Muscle of leg (tissue), 3 donors: ENCODE measurements at regions not wholly inside any gene's neighbourhood (a gene's known extent, or its start where the extent isn't known, plus 50 kb on each side); places are given as distances from the start of the nearest gene placed in this dataset.

Source experiments
- DNase-seq: peaks from one replicate; pipeline ENCODE4 v3.0.0; 2013
- H3K27ac ChIP-seq: one replicate; pipeline ENCODE4 v1.5.1; 2013; ENCODE audit warnings: mild to moderate bottlenecking, low read length, control low read depth
- H3K27me3 ChIP-seq: one replicate; pipeline ENCODE4 v1.6.1; 2013; ENCODE audit warnings: low read length; ENCODE audit not compliant: control insufficient read depth, insufficient read depth
- H3K36me3 ChIP-seq: one replicate; pipeline ENCODE4 v1.6.1; 2013; ENCODE audit warnings: low read length; ENCODE audit not compliant: control insufficient read depth, insufficient read depth
- H3K4me1 ChIP-seq: one replicate; pipeline ENCODE4 v1.6.1; 2013; ENCODE audit warnings: low read length; ENCODE audit not compliant: control insufficient read depth, insufficient read depth
- H3K4me3 ChIP-seq: one replicate; pipeline ENCODE4 v1.5.1; 2013; ENCODE audit warnings: low read length, control low read depth
- H3K9me3 ChIP-seq: replicated peaks from 2 replicates; pipeline ENCODE4 v1.6.1; 2013; ENCODE audit warnings: low read depth, low read length; ENCODE audit not compliant: control insufficient read depth
- WGBS: methylation state at CpG from one replicate; pipeline ENCODE4 v1.1.5; 2013; ENCODE audit warnings: missing lambda C conversion rate; ENCODE audit not compliant: insufficient coverage; 5-methylcytosine and 5-hydroxymethylcytosine counted together

GRCh38 chr20:48011025-48011424, 225.7 kb upstream of the SULF2 start:
- no CpG with 5 or more reads among the region's 2 CpGs for WGBS
- DNase-seq = no peak
- peaks cover 13% of the 10 kb centered on the region for H3K27me3 ChIP-seq
- no peaks in the 10 kb centered on the region for H3K4me1 ChIP-seq
- H3K9me3 ChIP-seq = peaks cover 12% of the 10 kb centered on the region
- H3K36me3 ChIP-seq = no peaks in the 10 kb centered on the region
- H3K27ac ChIP-seq = no peak overlapping the region
- no peak overlapping the region for H3K4me3 ChIP-seq

- Histone ChIP-seq H3K36me3 (no peaks in the 10 kb centered on the region), H3K27me3 (peaks cover 13% of the 10 kb centered on the region), H3K4me1 (no peaks in the 10 kb centered on the region), H3K27ac (no peak overlapping the region), H3K9me3 (peaks cover 12% of the 10 kb centered on the region), H3K4me3 (no peak overlapping the region)
- WGBS = 96% methylated on average over 3 of the region's 3 CpGs
- DNase-seq = no peak
Measured at GRCh38 chr20:48010623-48011022, 225.3 kb upstream of the SULF2 start.

- DNase-seq = peak; percentile 79
- no peak overlapping the region for H3K27ac ChIP-seq
Measured at GRCh38 chr20:48008850-48009515, 223.7 kb upstream of the SULF2 start.

GRCh38 chr20:48007351-48007750, 222.1 kb upstream of the SULF2 start:
- Histone ChIP-seq H3K27me3 (peaks cover 13% of the 10 kb centered on the region), H3K36me3 (no peaks in the 10 kb centered on the region), H3K27ac (no peak overlapping the region), H3K9me3 (peaks cover 11% of the 10 kb centered on the region), H3K4me1 (no peaks in the 10 kb centered on the region), H3K4me3 (no peak overlapping the region)
- DNase-seq = no peak
- no CpG with 5 or more reads among the region's 5 CpGs for WGBS

More at GRCh38 chr20:48008850-48009515, 223.7 kb upstream of the SULF2 start:
- WGBS = no CpG with 5 or more reads among the region's 2 CpGs
- Histone ChIP-seq H3K27me3 (peaks cover 13% of the 10 kb centered on the region), H3K4me3 (no peak overlapping the region), H3K9me3 (peaks cover 12% of the 10 kb centered on the region), H3K4me1 (no peaks in the 10 kb centered on the region), H3K36me3 (no peaks in the 10 kb centered on the region)

- Histone ChIP-seq H3K27ac (no peak overlapping the region), H3K36me3 (no peaks in the 10 kb centered on the region), H3K9me3 (peaks cover 5% of the 10 kb centered on the region), H3K4me3 (no peak overlapping the region), H3K27me3 (peaks cover 13% of the 10 kb centered on the region), H3K4me1 (no peaks in the 10 kb centered on the region)
- 70% methylated on average over 11 of the region's 14 CpGs for WGBS
- DNase-seq = no peak
Measured at GRCh38 chr20:48006036-48006833, 221.0 kb upstream of the SULF2 start.

- no peak overlapping the region for H3K27ac ChIP-seq
- no peak overlapping the region for H3K4me3 ChIP-seq
- H3K4me1 ChIP-seq = no peaks in the 10 kb centered on the region
- peaks cover 13% of the 10 kb centered on the region for H3K27me3 ChIP-seq
- H3K9me3 ChIP-seq = peaks cover 5% of the 10 kb centered on the region
- no peak for DNase-seq
- WGBS = 100% methylated on average over 1 of the region's 2 CpGs
- no peaks in the 10 kb centered on the region for H3K36me3 ChIP-seq
Measured at GRCh38 chr20:48003021-48003420, 217.7 kb upstream of the SULF2 start.

GRCh38 chr20:48002517-48002970, 217.3 kb upstream of the SULF2 start:
- Histone ChIP-seq H3K36me3 (no peaks in the 10 kb centered on the region), H3K9me3 (peaks cover 2% of the 10 kb centered on the region), H3K27me3 (peaks cover 9% of the 10 kb centered on the region), H3K27ac (no peak overlapping the region), H3K4me1 (no peaks in the 10 kb centered on the region), H3K4me3 (no peak overlapping the region)
- 39% methylated on average over 2 of the region's 2 CpGs for WGBS
- no peak for DNase-seq

- DNase-seq = no peak
- peaks cover 2% of the 10 kb centered on the region for H3K9me3 ChIP-seq
- H3K36me3 ChIP-seq = no peaks in the 10 kb centered on the region
- no peaks in the 10 kb centered on the region for H3K4me1 ChIP-seq
- H3K4me3 ChIP-seq = no peak overlapping the region
- H3K27ac ChIP-seq = no peak overlapping the region
- H3K27me3 ChIP-seq = peaks cover 4% of the 10 kb centered on the region
Measured at GRCh38 chr20:47999166-47999565, 213.9 kb upstream of the SULF2 start.

- H3K4me1 ChIP-seq = no peaks in the 10 kb centered on the region
- no peak overlapping the region for H3K27ac ChIP-seq
- H3K9me3 ChIP-seq = peaks cover 2% of the 10 kb centered on the region
- DNase-seq = no peak
- no peak overlapping the region for H3K4me3 ChIP-seq
- H3K36me3 ChIP-seq = no peaks in the 10 kb centered on the region
- 82% methylated on average over 5 of the region's 5 CpGs for WGBS
- peaks cover 4% of the 10 kb centered on the region for H3K27me3 ChIP-seq
Measured at GRCh38 chr20:47998736-47999135, 213.5 kb upstream of the SULF2 start.

- peaks cover 6% of the 10 kb centered on the region for H3K27me3 ChIP-seq
- no peak overlapping the region for H3K27ac ChIP-seq
- no peaks in the 10 kb centered on the region for H3K36me3 ChIP-seq
- H3K4me1 ChIP-seq = no peaks in the 10 kb centered on the region
- no peak overlapping the region for H3K4me3 ChIP-seq
- DNase-seq = no peak
- H3K9me3 ChIP-seq = no peaks in the 10 kb centered on the region
- WGBS = 67% methylated on average over 4 of the region's 6 CpGs
Measured at GRCh38 chr20:47995661-47996060, 210.4 kb upstream of the SULF2 start.
